ENCODE measurements at regions not wholly inside any gene's neighbourhood (a gene's known extent, or its start where the extent isn't known, plus 50 kb on each side); places are given as distances from the start of the nearest gene placed in this dataset.
A peak's percentile ranks its signal among the peaks of the same experiment; 100 is the strongest.
"Not testable (repeated sequence)": the region's sequence is repeated elsewhere in the genome, so short reads cannot be mapped to it uniquely, and the experiment has no call there.

- no peak for DNase-seq
These were observed 50.8 kb upstream of the PRSS1 start for GRCh38 chr7:142698429-142698828.

GRCh38 chr7:142697270-142697669, 52.0 kb upstream of the PRSS1 start:
- no peak for DNase-seq

- no peak for DNase-seq
These were observed 52.7 kb upstream of the PRSS1 start for GRCh38 chr7:142696456-142697179.

- no peak for DNase-seq
These were observed 55.4 kb upstream of the PRSS1 start for GRCh38 chr7:142693911-142694310.

GRCh38 chr7:142690554-142691182, 58.6 kb upstream of the PRSS1 start:
- no peak for DNase-seq

- DNase-seq, result no peak
These were observed 59.7 kb upstream of the PRSS1 start for GRCh38 chr7:142689439-142690120.

- no peak for DNase-seq
These were observed 63.3 kb upstream of the PRSS1 start for GRCh38 chr7:142685877-142686508.

GRCh38 chr7:142681314-142682092, 67.8 kb upstream of the PRSS1 start:
- DNase-seq, result no peak

GRCh38 chr7:142671506-142671905, 77.8 kb upstream of the PRSS1 start:
- DNase-seq, result no peak

GRCh38 chr7:142670511-142670910, 78.8 kb upstream of the PRSS1 start:
- DNase-seq, result no peak

- DNase-seq, result no peak
These were observed 80.1 kb upstream of the PRSS1 start for GRCh38 chr7:142669074-142669654.

- DNase-seq, result peak; percentile 3
These were observed 80.8 kb upstream of the PRSS1 start for GRCh38 chr7:142668495-142668894.

GRCh38 chr7:142657376-142657775, 91.9 kb upstream of the PRSS1 start:
- no peak for DNase-seq

- no peak for DNase-seq
These were observed 94.9 kb upstream of the PRSS1 start for GRCh38 chr7:142654398-142654797.

GRCh38 chr7:142647749-142648148, 101.5 kb upstream of the PRSS1 start:
- DNase-seq, result no peak

GRCh38 chr7:142646386-142647140, 102.7 kb upstream of the PRSS1 start:
- no peak for DNase-seq

- DNase-seq, result no peak
These were observed 103.5 kb upstream of the PRSS1 start for GRCh38 chr7:142645777-142646176.

GRCh38 chr7:142642316-142642715, 107.0 kb upstream of the PRSS1 start:
- DNase-seq, result no peak

GRCh38 chr7:142641252-142641651, 108.0 kb upstream of the PRSS1 start:
- not testable (repeated sequence) for DNase-seq

- DNase-seq, result no peak
These were observed 110.7 kb upstream of the PRSS1 start for GRCh38 chr7:142638581-142638980.

GRCh38 chr7:142637240-142637639, 112.0 kb upstream of the PRSS1 start:
- no peak for DNase-seq

- DNase-seq, result no peak
These were observed 112.5 kb upstream of the PRSS1 start for GRCh38 chr7:142636751-142637150.

Data from SIG-M5 (cell line).